Naive thymus-derived CD8-positive, alpha-beta T cell (primary cell): ENCODE measurements at regions not wholly inside any gene's neighbourhood (a gene's known extent, or its start where the extent isn't known, plus 50 kb on each side); places are given as distances from the start of the nearest gene placed in this dataset.

Experiments used
- ATAC-seq, 2 donors: fragments of 150-1000 bp; cut with Tn5 transposase in 1 of 2; sonication (Bioruptor Pico), chemical (Tn5 transposase) in 1 of 2; 1 replicate in 1 of 2; 2 replicates in 1 of 2; pipeline ENCODE4 v1.10.0; 2021; ENCODE audit warnings: mild to moderate bottlenecking in 2 of 2, moderate library complexity in 2 of 2
- POLR2A ChIA-PET: fragments of 350-600 bp; sonication (Branson Sonifier 250); formaldehyde crosslinking; loops from one replicate; lab custom pipeline; 2021; ENCODE audit warnings: antibody characterized with exemption; lab: Charles Lee
- DNase-seq, 10 donors: peaks; one replicate each; pipeline versions ENCODE4 v3.0.0 to v3.0.0-alpha.2; 2020 to 2022
- H3K27ac Mint-ChIP-seq, 10 donors: one replicate each; pipeline ENCODE4 v1.8.0; 2020 to 2022; ENCODE audit warnings: mild to moderate bottlenecking in 10 of 10, mixed read lengths in 10 of 10, moderate library complexity in 4 of 10, inconsistent platforms in 1 of 10
- H3K27me3 Mint-ChIP-seq, 5 donors: one replicate each; pipeline ENCODE4 v1.8.0; 2021 to 2022; ENCODE audit warnings: mixed read lengths in 5 of 5
- H3K36me3 Mint-ChIP-seq, 3 donors: one replicate each; pipeline ENCODE4 v1.8.0; 2020 to 2022; ENCODE audit warnings: mixed read lengths in 3 of 3, mild to moderate bottlenecking in 2 of 3, inconsistent platforms in 1 of 3
- H3K4me1 Mint-ChIP-seq, 4 donors: one replicate each; pipeline ENCODE4 v1.8.0; 2021 to 2022; ENCODE audit warnings: mixed read lengths in 4 of 4
- H3K4me3 Mint-ChIP-seq, 10 donors: one replicate each; pipeline ENCODE4 v1.8.0; 2020 to 2022; ENCODE audit warnings: mild to moderate bottlenecking in 10 of 10, mixed read lengths in 10 of 10, moderate library complexity in 6 of 10, inconsistent platforms in 1 of 10
- H3K9me3 Mint-ChIP-seq, 9 donors: one replicate each; pipeline ENCODE4 v1.8.0; 2020 to 2022; ENCODE audit warnings: mixed read lengths in 9 of 9, mild to moderate bottlenecking in 3 of 9, inconsistent platforms in 1 of 9, moderate library complexity in 1 of 9

- no peaks in the 10 kb centered on the region for H3K4me1 Mint-ChIP-seq
- ATAC-seq (no peak), DNase-seq (no peak)
- H3K9me3 Mint-ChIP-seq = peaks cover 0 to 20% (median 11%) of the 10 kb centered on the region in 9 donors
- POLR2A ChIA-PET = no interaction called here
- no peaks in the 10 kb centered on the region for H3K36me3 Mint-ChIP-seq
- H3K4me3 Mint-ChIP-seq = no peak overlapping the region
- H3K27ac Mint-ChIP-seq = no peak overlapping the region
- H3K27me3 Mint-ChIP-seq = peaks cover 0 to 10% (median 4%) of the 10 kb centered on the region in 5 donors
These were observed 120.8 kb upstream of the SSTR4 start for GRCh38 chr20:22914291-22914690.

- Mint-ChIP-seq H3K27ac (no peak overlapping the region), H3K36me3 (no peaks in the 10 kb centered on the region), H3K27me3 (peaks cover 0 to 13% (median 4%) of the 10 kb centered on the region in 5 donors), H3K9me3 (peaks cover 0 to 20% (median 11%) of the 10 kb centered on the region in 9 donors), H3K4me1 (no peaks in the 10 kb centered on the region), H3K4me3 (no peak overlapping the region)
- ATAC-seq (no peak), DNase-seq (no peak)
- POLR2A ChIA-PET = no interaction called here
These were observed 119.6 kb upstream of the SSTR4 start for GRCh38 chr20:22915512-22915911.

DNA sequence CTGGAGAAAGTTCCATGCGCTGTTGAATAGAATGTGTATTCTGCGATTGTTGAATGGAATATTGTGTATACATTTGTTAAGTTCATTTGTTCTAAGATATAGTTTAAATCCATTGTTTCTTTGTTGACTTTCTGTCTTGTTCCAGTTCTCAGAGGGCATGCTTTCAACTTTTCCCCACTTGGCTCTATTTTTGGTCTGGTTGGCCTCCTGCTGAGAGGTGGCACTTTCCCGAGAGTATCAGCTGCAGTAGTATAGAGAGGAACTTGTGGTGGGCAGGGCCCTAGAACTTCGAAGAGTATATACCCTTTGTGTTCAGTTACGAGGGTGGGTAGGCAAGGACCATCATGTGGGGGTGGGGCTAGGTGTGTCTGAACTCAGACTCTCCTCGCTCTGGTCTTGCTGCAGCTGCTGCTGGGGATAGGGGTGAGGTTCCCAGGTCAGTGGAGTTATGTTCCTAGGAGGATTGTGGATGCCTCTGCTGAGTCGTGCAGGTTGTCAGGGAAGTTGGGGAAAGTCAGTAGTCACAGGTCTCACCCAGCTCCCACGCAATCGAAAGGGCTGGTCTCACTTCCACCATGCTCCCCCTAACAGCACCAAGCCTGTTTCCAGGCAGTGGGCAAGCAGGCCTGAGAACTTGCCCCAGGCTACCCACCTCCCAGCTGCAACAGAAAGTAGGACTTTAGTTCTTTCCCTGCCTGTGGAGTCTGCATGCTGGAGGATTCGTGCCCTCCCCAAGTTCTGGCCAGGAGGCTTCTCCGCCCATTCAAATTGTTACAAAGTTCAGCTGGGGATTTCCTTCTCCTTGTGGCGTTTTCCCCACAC, 118.9 kb upstream of the SSTR4 start:
- no peak for ATAC-seq
- Mint-ChIP-seq H3K36me3 (no peaks in the 10 kb centered on the region), H3K9me3 (peaks cover 0 to 20% (median 11%) of the 10 kb centered on the region in 9 donors), H3K27me3 (peaks cover 0 to 13% (median 4%) of the 10 kb centered on the region in 5 donors), H3K4me3 (no peak overlapping the region), H3K4me1 (no peaks in the 10 kb centered on the region), H3K27ac (no peak overlapping the region)
- POLR2A ChIA-PET = no interaction called here
- no peak for DNase-seq

- POLR2A ChIA-PET = no interaction called here
- H3K9me3 Mint-ChIP-seq = peaks cover 0 to 11% (median 5%) of the 10 kb centered on the region in 9 donors
- DNase-seq = no peak
- H3K27me3 Mint-ChIP-seq = peaks cover 0 to 13% (median 4%) of the 10 kb centered on the region in 5 donors
- no peak for ATAC-seq
- H3K4me1 Mint-ChIP-seq = no peaks in the 10 kb centered on the region
- H3K27ac Mint-ChIP-seq = no peak overlapping the region
- no peaks in the 10 kb centered on the region for H3K36me3 Mint-ChIP-seq
- no peak overlapping the region for H3K4me3 Mint-ChIP-seq
These were observed 116.7 kb upstream of the SSTR4 start for GRCh38 chr20:22918286-22918983.

- peaks cover 0 to 13% (median 3%) of the 10 kb centered on the region in 5 donors for H3K27me3 Mint-ChIP-seq
- H3K4me3 Mint-ChIP-seq = no peak overlapping the region
- POLR2A ChIA-PET = no interaction called here
- DNase-seq = no peak
- H3K9me3 Mint-ChIP-seq = peaks cover 0 to 6% (median 0%) of the 10 kb centered on the region in 9 donors
- H3K4me1 Mint-ChIP-seq = no peaks in the 10 kb centered on the region
- no peak for ATAC-seq
- H3K36me3 Mint-ChIP-seq = no peaks in the 10 kb centered on the region
- H3K27ac Mint-ChIP-seq = no peak overlapping the region
These were observed 114.2 kb upstream of the SSTR4 start for GRCh38 chr20:22920898-22921297.

GRCh38 chr20:22921595-22922421, 113.3 kb upstream of the SSTR4 start:
- H3K36me3 Mint-ChIP-seq = no peaks in the 10 kb centered on the region
- H3K27me3 Mint-ChIP-seq = peaks cover 0 to 11% (median 4%) of the 10 kb centered on the region in 5 donors
- no peak overlapping the region for H3K27ac Mint-ChIP-seq
- no peaks in the 10 kb centered on the region for H3K4me1 Mint-ChIP-seq
- ATAC-seq = no peak
- DNase-seq = no peak
- H3K4me3 Mint-ChIP-seq = no peak overlapping the region
- H3K9me3 Mint-ChIP-seq = peaks cover 0 to 6% (median 0%) of the 10 kb centered on the region in 9 donors
- POLR2A ChIA-PET = no interaction called here

GRCh38 chr20:22922987-22923386, 112.1 kb upstream of the SSTR4 start:
- H3K9me3 Mint-ChIP-seq = peaks cover 0 to 4% (median 0%) of the 10 kb centered on the region in 9 donors
- DNase-seq (no peak), ATAC-seq (no peak)
- no peaks in the 10 kb centered on the region for H3K36me3 Mint-ChIP-seq
- POLR2A ChIA-PET = no interaction called here
- no peaks in the 10 kb centered on the region for H3K4me1 Mint-ChIP-seq
- peaks cover 0 to 14% (median 4%) of the 10 kb centered on the region in 5 donors for H3K27me3 Mint-ChIP-seq
- H3K27ac Mint-ChIP-seq = no peak overlapping the region
- no peak overlapping the region for H3K4me3 Mint-ChIP-seq

- Mint-ChIP-seq H3K4me1 (no peaks in the 10 kb centered on the region), H3K4me3 (no peak overlapping the region), H3K27me3 (peaks cover 0 to 8% (median 2%) of the 10 kb centered on the region in 5 donors), H3K36me3 (no peaks in the 10 kb centered on the region), H3K9me3 (peaks cover 0 to 4% (median 0%) of the 10 kb centered on the region in 9 donors), H3K27ac (no peak overlapping the region)
- POLR2A ChIA-PET = no interaction called here
- DNase-seq = no peak
- ATAC-seq = no peak
These were observed 110.9 kb upstream of the SSTR4 start for GRCh38 chr20:22924046-22924737.

- DNase-seq (no peak), ATAC-seq (no peak)
- Mint-ChIP-seq H3K27ac (no peak overlapping the region), H3K27me3 (peaks cover 0 to 5% (median 2%) of the 10 kb centered on the region in 5 donors), H3K4me3 (no peak overlapping the region), H3K36me3 (no peaks in the 10 kb centered on the region), H3K4me1 (no peaks in the 10 kb centered on the region), H3K9me3 (peaks cover 0 to 4% (median 0%) of the 10 kb centered on the region in 9 donors)
- POLR2A ChIA-PET = no interaction called here
These were observed 110.0 kb upstream of the SSTR4 start for GRCh38 chr20:22924949-22925612.

DNA sequence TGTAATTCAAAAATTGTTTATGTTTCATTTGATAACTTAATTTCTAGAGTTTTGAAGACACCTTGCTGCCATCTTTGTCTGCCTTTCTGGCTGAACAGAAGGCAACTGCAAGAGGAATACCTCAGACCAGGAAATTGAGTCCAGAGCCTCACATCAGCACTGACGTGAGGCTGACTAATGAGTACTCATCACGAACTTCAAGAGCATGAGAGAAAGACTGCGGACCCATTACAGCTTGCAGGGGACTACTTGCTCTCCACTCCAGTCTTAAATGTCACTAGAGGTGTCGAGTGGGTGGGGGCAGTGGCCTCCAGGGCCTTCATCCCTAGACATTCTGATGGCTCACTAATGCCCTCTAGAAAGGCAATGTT, 109.5 kb upstream of the SSTR4 start:
- POLR2A ChIA-PET = no interaction called here

GRCh38 chr20:22927537-22927936, 107.6 kb upstream of the SSTR4 start:
- no peak for DNase-seq
- POLR2A ChIA-PET = no interaction called here
- no peak for ATAC-seq

More for the DNA sequence above, 109.5 kb upstream of the SSTR4 start:
- Mint-ChIP-seq H3K27me3 (peaks cover 0 to 5% (median 2%) of the 10 kb centered on the region in 5 donors), H3K4me3 (no peak overlapping the region), H3K36me3 (no peaks in the 10 kb centered on the region), H3K9me3 (peaks cover 0 to 4% (median 0%) of the 10 kb centered on the region in 9 donors), H3K4me1 (no peaks in the 10 kb centered on the region), H3K27ac (no peak overlapping the region)
- ATAC-seq (no peak), DNase-seq (no peak)

DNA sequence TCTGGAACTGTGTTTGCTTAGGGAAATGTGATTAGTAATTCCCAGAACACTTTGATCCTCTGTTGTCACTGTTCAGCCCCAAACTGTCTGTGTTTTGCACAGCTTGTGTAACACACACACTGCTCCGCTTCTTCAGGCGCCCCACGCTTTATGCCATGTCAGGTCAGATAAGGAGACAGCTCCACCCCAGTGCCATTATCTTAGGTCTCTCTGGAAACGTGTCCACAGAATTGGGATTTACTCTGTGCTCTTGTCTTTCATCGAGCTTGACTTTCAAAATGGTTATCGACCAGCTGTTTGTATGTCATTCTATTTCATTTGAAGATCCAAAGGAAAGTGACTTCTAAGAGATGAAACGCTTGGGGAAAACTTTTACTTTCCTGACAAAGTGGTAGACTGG, 106.4 kb upstream of the SSTR4 start:
- Mint-ChIP-seq H3K27ac (no peak overlapping the region), H3K9me3 (peaks cover 0 to 4% (median 0%) of the 10 kb centered on the region in 9 donors), H3K27me3 (peaks cover 0 to 4% (median 1%) of the 10 kb centered on the region in 5 donors), H3K36me3 (no peaks in the 10 kb centered on the region), H3K4me3 (no peak overlapping the region), H3K4me1 (no peaks in the 10 kb centered on the region)
- POLR2A ChIA-PET = no interaction called here
- DNase-seq (no peak), ATAC-seq (no peak)

More at GRCh38 chr20:22927537-22927936, 107.6 kb upstream of the SSTR4 start:
- no peak overlapping the region for H3K4me3 Mint-ChIP-seq
- no peak overlapping the region for H3K27ac Mint-ChIP-seq
- no peaks in the 10 kb centered on the region for H3K4me1 Mint-ChIP-seq
- H3K36me3 Mint-ChIP-seq = no peaks in the 10 kb centered on the region
- peaks cover 0 to 4% (median 0%) of the 10 kb centered on the region in 9 donors for H3K9me3 Mint-ChIP-seq
- H3K27me3 Mint-ChIP-seq = peaks cover 0 to 4% (median 1%) of the 10 kb centered on the region in 5 donors
